ENCODE measurements at regions not wholly inside any gene's neighbourhood (a gene's known extent, or its start where the extent isn't known, plus 50 kb on each side); places are given as distances from the start of the nearest gene placed in this dataset.
A peak's percentile ranks its signal among the peaks of the same experiment; 100 is the strongest.

DNA sequence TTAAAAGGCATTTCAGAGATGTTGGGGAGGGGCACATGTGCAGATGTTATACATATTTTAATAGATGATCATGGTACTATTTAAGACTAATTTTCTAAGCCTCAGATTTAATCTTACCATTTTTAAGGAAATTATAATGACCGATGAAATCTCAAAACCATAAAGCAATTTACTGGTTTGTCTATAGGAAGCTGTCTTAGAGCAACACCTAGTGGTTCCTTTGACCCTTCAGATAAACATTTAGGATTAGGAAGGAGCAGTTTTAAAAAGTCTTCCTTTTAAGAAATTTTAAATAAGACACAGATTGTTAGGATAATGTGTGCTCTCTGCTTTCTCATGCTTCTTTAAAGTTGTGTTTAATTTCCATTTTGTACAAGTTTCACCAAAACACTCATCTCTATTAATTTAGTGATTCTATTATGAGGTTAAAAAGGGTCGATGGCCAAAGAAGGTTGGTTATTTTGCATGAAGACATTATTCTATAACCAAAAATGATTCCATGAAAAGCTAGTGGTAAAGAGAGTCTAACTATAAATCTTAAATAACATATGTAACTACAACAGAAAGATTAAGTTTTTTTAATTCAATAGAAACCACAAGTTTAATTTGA is 376.4 kb downstream of the HACE1 start:
- H3K4me1 ChIP-seq, result no peaks in the 10 kb centered on the region
- H3K27me3 ChIP-seq, result peaks cover 0 to 11% (median 0%) of the 10 kb centered on the region in 3 donors
- intact Hi-C loops (cut with DNase I; ENCODE audit: low total_unique reads), result no loop called here
- no peaks in the 10 kb centered on the region for H3K9me3 ChIP-seq
- H3K27ac ChIP-seq, result no peak overlapping the region
- H3K4me3 ChIP-seq, result no peak overlapping the region
- no peaks in the 10 kb centered on the region for H3K36me3 ChIP-seq
- 11 to 25% (median 20%) methylated on average over 2 of the region's 2 CpGs for WGBS, 5 donors
- TF ChIP-seq POLR2AphosphoS5 (IDR thresholded peaks at IDR 0.05), result no peak
- TF ChIP-seq CTCF (IDR thresholded peaks at IDR 0.05), result no peak
- DNase-seq, result peak in 1 of 2 donors; percentile 39

- no peaks in the 10 kb centered on the region for H3K4me1 ChIP-seq
- no peak for TF ChIP-seq CTCF (IDR thresholded peaks at IDR 0.05)
- TF ChIP-seq POLR2A (IDR thresholded peaks at IDR 0.05), result no peak
- TF ChIP-seq EP300 (IDR thresholded peaks at IDR 0.05), result no peak
- TF ChIP-seq POLR2AphosphoS5 (IDR thresholded peaks at IDR 0.05), result no peak
- H3K27me3 ChIP-seq, result peaks cover 0 to 4% (median 0%) of the 10 kb centered on the region in 3 donors
- no peak overlapping the region for H3K27ac ChIP-seq
- H3K4me3 ChIP-seq, result no peak overlapping the region
- 55 to 69% (median 64%) methylated on average over 2 of the region's 2 CpGs for WGBS, 5 donors
- no peaks in the 10 kb centered on the region for H3K36me3 ChIP-seq
- H3K9me3 ChIP-seq, result no peaks in the 10 kb centered on the region
- DNase-seq, result no peak
- intact Hi-C loops (cut with DNase I; ENCODE audit: low total_unique reads), result no loop called here
These were observed 382.1 kb downstream of the HACE1 start for GRCh38 chr6:104477569-104477968.

- H3K27ac ChIP-seq, result no peak overlapping the region
- no peaks in the 10 kb centered on the region for H3K4me1 ChIP-seq
- intact Hi-C loops (cut with DNase I; ENCODE audit: low total_unique reads), result no loop called here
- H3K27me3 ChIP-seq, result no peaks in the 10 kb centered on the region
- H3K9me3 ChIP-seq, result no peaks in the 10 kb centered on the region
- no peak for TF ChIP-seq CTCF (IDR thresholded peaks at IDR 0.05)
- no peak for TF ChIP-seq EP300 (IDR thresholded peaks at IDR 0.05)
- TF ChIP-seq POLR2AphosphoS5 (IDR thresholded peaks at IDR 0.05), result no peak
- TF ChIP-seq POLR2A (IDR thresholded peaks at IDR 0.05), result no peak
- H3K36me3 ChIP-seq, result no peaks in the 10 kb centered on the region
- no peak overlapping the region for H3K4me3 ChIP-seq
- 32 to 50% (median 44%) methylated on average over 4 of the region's 4 CpGs for WGBS, 5 donors
- no peak for DNase-seq
These were observed 386.7 kb downstream of the HACE1 start for GRCh38 chr6:104473021-104473429.

DNA sequence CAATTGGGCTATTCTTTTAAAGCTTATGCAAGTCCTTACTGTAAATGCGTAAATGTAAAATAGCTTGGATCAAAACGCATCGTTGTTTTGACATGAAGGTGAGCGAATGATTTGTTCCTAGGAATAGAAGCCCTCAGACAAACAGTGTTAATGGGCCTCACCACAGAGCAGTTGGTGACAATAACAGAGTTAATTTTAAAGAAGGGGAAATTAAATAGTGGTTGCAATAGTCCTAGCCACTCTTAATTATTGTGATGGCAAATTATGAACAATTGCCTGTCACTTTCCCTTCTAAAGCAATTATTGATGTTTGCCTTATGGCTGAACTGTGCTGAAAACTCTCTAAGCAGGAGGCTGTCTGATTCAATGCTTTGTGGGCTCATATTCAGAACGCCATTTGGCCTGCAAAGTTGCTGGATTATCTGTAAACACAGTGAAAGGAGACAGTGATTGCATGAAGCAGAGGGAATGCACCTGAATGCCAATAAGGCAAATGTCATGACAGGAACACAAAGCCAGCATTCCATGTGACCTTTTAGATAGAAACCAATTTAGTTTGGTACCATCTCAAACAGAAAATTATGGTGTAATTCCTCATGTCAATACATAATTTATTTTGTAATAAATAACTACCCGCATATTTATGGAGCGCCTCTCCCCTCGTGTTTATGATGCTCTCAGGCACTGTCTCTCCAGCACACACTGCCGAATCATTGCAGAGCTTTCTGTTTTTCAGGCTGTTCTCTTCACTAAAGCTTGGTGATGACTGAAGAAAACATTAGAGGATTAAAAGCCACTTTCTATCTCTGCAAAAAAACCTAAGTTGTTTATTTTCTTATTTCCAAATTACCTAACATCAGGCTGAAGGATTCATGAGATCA is 387.5 kb downstream of the HACE1 start:
- H3K4me3 ChIP-seq, result no peak overlapping the region
- 55 to 63% (median 57%) methylated on average over 9 of the region's 9 CpGs for WGBS, 5 donors
- no peak for TF ChIP-seq POLR2AphosphoS5 (IDR thresholded peaks at IDR 0.05)
- TF ChIP-seq POLR2A (IDR thresholded peaks at IDR 0.05), result no peak
- no peak for TF ChIP-seq EP300 (IDR thresholded peaks at IDR 0.05)
- no peak for TF ChIP-seq CTCF (IDR thresholded peaks at IDR 0.05)
- H3K9me3 ChIP-seq, result no peaks in the 10 kb centered on the region
- intact Hi-C loops (cut with DNase I; ENCODE audit: low total_unique reads), result no loop called here
- H3K27me3 ChIP-seq, result no peaks in the 10 kb centered on the region
- no peak overlapping the region for H3K27ac ChIP-seq
- DNase-seq, result peak in 1 of 2 donors; percentile 9
- no peaks in the 10 kb centered on the region for H3K36me3 ChIP-seq
- no peaks in the 10 kb centered on the region for H3K4me1 ChIP-seq
